ENCODE measurements at regions not wholly inside any gene's neighbourhood (a gene's known extent, or its start where the extent isn't known, plus 50 kb on each side); places are given as distances from the start of the nearest gene placed in this dataset.

- DNase-seq, result no peak
- TF ChIP-seq CTCF (IDR thresholded peaks at IDR 0.05) (no peak), POLR2A (IDR thresholded peaks at IDR 0.05) (no peak)
- Histone ChIP-seq H3K4me1 (no peaks in the 10 kb centered on the region), H3K27ac (no peak overlapping the region), H3K4me3 (no peak overlapping the region), H3K36me3 (no peaks in the 10 kb centered on the region), H3K9me3 (no peaks in the 10 kb centered on the region), H3K27me3 (no peaks in the 10 kb centered on the region)
- intact Hi-C loops (cut with DNase I; ENCODE audit: low total_unique reads), result no loop called here
These were observed 126.3 kb downstream of the FOXB1 start for GRCh38 chr15:60130398-60130797.

- Histone ChIP-seq H3K27me3 (no peaks in the 10 kb centered on the region), H3K4me3 (no peak overlapping the region), H3K9me3 (no peaks in the 10 kb centered on the region), H3K27ac (no peak overlapping the region), H3K36me3 (no peaks in the 10 kb centered on the region), H3K4me1 (no peaks in the 10 kb centered on the region)
- intact Hi-C loops (cut with DNase I; ENCODE audit: low total_unique reads), result no loop called here
- TF ChIP-seq POLR2A (IDR thresholded peaks at IDR 0.05) (no peak), CTCF (IDR thresholded peaks at IDR 0.05) (no peak)
- no peak for DNase-seq
These were observed 126.7 kb downstream of the FOXB1 start for GRCh38 chr15:60130821-60131220.

DNA sequence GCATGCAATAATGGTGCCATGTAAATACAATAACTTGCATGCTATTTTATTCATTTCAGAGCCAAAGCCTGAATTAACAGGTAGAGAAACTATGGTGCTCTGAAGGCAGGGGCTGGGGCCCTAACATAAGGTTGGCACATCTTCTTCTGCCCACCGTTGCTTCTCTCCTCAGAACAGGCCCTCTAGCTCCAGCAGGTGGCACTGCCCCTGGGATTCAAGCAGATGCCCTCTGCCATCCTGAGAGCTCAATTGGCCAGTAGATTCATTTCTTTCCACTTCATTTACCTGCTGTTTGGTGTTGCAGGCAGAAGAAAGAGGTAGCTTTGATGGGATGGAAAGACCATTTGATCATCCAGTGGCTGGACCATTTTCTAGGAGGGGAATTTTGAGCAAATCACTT, 130.5 kb downstream of the FOXB1 start:
- no peak overlapping the region for H3K4me3 ChIP-seq
- DNase-seq, result no peak
- H3K27me3 ChIP-seq, result no peaks in the 10 kb centered on the region
- no peak overlapping the region for H3K27ac ChIP-seq
- H3K4me1 ChIP-seq, result no peaks in the 10 kb centered on the region
- H3K9me3 ChIP-seq, result no peaks in the 10 kb centered on the region
- no peak for TF ChIP-seq CTCF (IDR thresholded peaks at IDR 0.05)
- TF ChIP-seq POLR2A (IDR thresholded peaks at IDR 0.05), result no peak
- no peaks in the 10 kb centered on the region for H3K36me3 ChIP-seq
- intact Hi-C loops (cut with DNase I; ENCODE audit: low total_unique reads), result no loop called here

- Histone ChIP-seq H3K27me3 (no peaks in the 10 kb centered on the region), H3K4me1 (no peaks in the 10 kb centered on the region), H3K9me3 (no peaks in the 10 kb centered on the region), H3K36me3 (no peaks in the 10 kb centered on the region), H3K4me3 (no peak overlapping the region), H3K27ac (no peak overlapping the region)
- intact Hi-C loops (cut with DNase I; ENCODE audit: low total_unique reads), result no loop called here
- TF ChIP-seq POLR2A (IDR thresholded peaks at IDR 0.05) (no peak), CTCF (IDR thresholded peaks at IDR 0.05) (no peak)
- no peak for DNase-seq
These were observed 131.8 kb downstream of the FOXB1 start for GRCh38 chr15:60135961-60136360.

GRCh38 chr15:60137711-60138396, 133.7 kb downstream of the FOXB1 start:
- TF ChIP-seq POLR2A (IDR thresholded peaks at IDR 0.05), result no peak
- TF ChIP-seq CTCF (IDR thresholded peaks at IDR 0.05), result no peak
- intact Hi-C loops (cut with DNase I; ENCODE audit: low total_unique reads), result no loop called here

More at GRCh38 chr15:60137711-60138396, 133.7 kb downstream of the FOXB1 start:
- DNase-seq, result no peak
- Histone ChIP-seq H3K27ac (no peak overlapping the region), H3K4me3 (no peak overlapping the region), H3K9me3 (no peaks in the 10 kb centered on the region), H3K27me3 (no peaks in the 10 kb centered on the region), H3K4me1 (no peaks in the 10 kb centered on the region), H3K36me3 (no peaks in the 10 kb centered on the region)

Measured in uterus (tissue), 3 donors.